CD14-positive monocyte (primary cell): ENCODE measurements at regions not wholly inside any gene's neighbourhood (a gene's known extent, or its start where the extent isn't known, plus 50 kb on each side); places are given as distances from the start of the nearest gene placed in this dataset.

Experiments
- DNase-seq, 3 donors: peaks; one replicate each; pipeline ENCODE4 v3.0.0-alpha.2; 2011 to 2022
- H2AFZ ChIP-seq: 2 replicates; pipeline ENCODE4 v1.6.0; 2012; ENCODE audit warnings: mild to moderate bottlenecking, low read depth, low read length, inconsistent platforms; ENCODE audit not compliant: insufficient read depth, poor library complexity, severe bottlenecking
- H3K27ac ChIP-seq, 2 donors: 1 replicate in 1 of 2; 2 replicates in 1 of 2; pipeline ENCODE4 v1.5.1; 2012 to 2013; ENCODE audit warnings: low read length in 2 of 2, control low read depth in 1 of 2, inconsistent platforms in 1 of 2, low read depth in 1 of 2, mild to moderate bottlenecking in 1 of 2
- H3K27me3 ChIP-seq, 2 donors: one replicate each; pipeline versions ENCODE4 v1.6.0 to v1.6.1; 2011 to 2013; ENCODE audit warnings: low read length in 2 of 2; ENCODE audit not compliant: control insufficient read depth in 2 of 2, insufficient read depth in 2 of 2
- H3K36me3 ChIP-seq, 2 donors: replicated peaks in 1 of 2; 1 replicate in 1 of 2; 2 replicates in 1 of 2; pipeline versions ENCODE4 v1.5.1 to v1.6.1; 2012 to 2013; ENCODE audit warnings: low read length in 2 of 2, control low read depth in 1 of 2, inconsistent platforms in 1 of 2, mild to moderate bottlenecking in 1 of 2; ENCODE audit not compliant: insufficient read depth in 2 of 2, control insufficient read depth in 1 of 2
- H3K4me1 ChIP-seq, 2 donors: 1 replicate in 1 of 2; 2 replicates in 1 of 2; pipeline versions ENCODE4 v1.5.1 to v1.6.1; 2012 to 2013; ENCODE audit warnings: low read length in 2 of 2, control low read depth in 1 of 2, inconsistent platforms in 1 of 2, mild to moderate bottlenecking in 1 of 2, moderate library complexity in 1 of 2; ENCODE audit not compliant: insufficient read depth in 2 of 2, control insufficient read depth in 1 of 2
- H3K4me2 ChIP-seq: replicated peaks from 2 replicates; pipeline ENCODE3; 2012; ENCODE audit warnings: low read length, moderate library complexity, mild to moderate bottlenecking; ENCODE audit not compliant: poor library complexity, severe bottlenecking; ENCODE audit errors: extremely low read depth
- H3K4me3 ChIP-seq, 3 experiments: fragments of 200-600 bp in 1 of 3; sonication (generic) in 1 of 3; replicated peaks in 1 of 3; 1 replicate in 2 of 3; 2 replicates in 1 of 3; pipeline ENCODE4 v1.5.1; 2011 to 2013; ENCODE audit warnings: low read length in 3 of 3, mild to moderate bottlenecking in 3 of 3, control low read depth in 2 of 3, low read depth in 2 of 3, inconsistent platforms in 1 of 3, moderate library complexity in 1 of 3
- H3K79me2 ChIP-seq: 2 replicates; pipeline ENCODE4 v1.6.0; 2012; ENCODE audit warnings: mild to moderate bottlenecking, control low read depth, inconsistent platforms, low read length, moderate library complexity; ENCODE audit not compliant: insufficient read depth
- H3K9ac ChIP-seq: 2 replicates; pipeline ENCODE4 v1.6.0; 2017; ENCODE audit warnings: low read length, mild to moderate bottlenecking; ENCODE audit not compliant: insufficient read depth, poor library complexity, severe bottlenecking
- H3K9me3 ChIP-seq, 2 donors: replicated peaks in 1 of 2; 1 replicate in 1 of 2; 2 replicates in 1 of 2; pipeline versions ENCODE4 v1.5.1 to v1.6.1; 2012 to 2013; ENCODE audit warnings: low read length in 2 of 2, control low read depth in 1 of 2; ENCODE audit not compliant: control insufficient read depth in 1 of 2, insufficient read depth in 1 of 2
- H4K20me1 ChIP-seq: 2 replicates; pipeline ENCODE4 v1.6.0; 2012; ENCODE audit warnings: mild to moderate bottlenecking, low read length, control low read depth, moderate library complexity; ENCODE audit not compliant: insufficient read depth
- H3K27ac Mint-ChIP-seq, 7 donors: one replicate each; pipeline ENCODE4 v1.8.0; 2020; ENCODE audit warnings: mild to moderate bottlenecking in 7 of 7, mixed read lengths in 7 of 7, moderate library complexity in 6 of 7, inconsistent platforms in 2 of 7
- H3K27me3 Mint-ChIP-seq, 3 donors: one replicate each; pipeline ENCODE4 v1.8.0; 2021 to 2022; ENCODE audit warnings: low read depth in 3 of 3, mild to moderate bottlenecking in 3 of 3, mixed read lengths in 3 of 3, moderate library complexity in 3 of 3, inconsistent platforms in 1 of 3
- H3K36me3 Mint-ChIP-seq, 2 donors: one replicate each; pipeline ENCODE4 v1.8.0; 2020; ENCODE audit warnings: mixed read lengths in 2 of 2, inconsistent platforms in 1 of 2, mild to moderate bottlenecking in 1 of 2
- H3K4me1 Mint-ChIP-seq: one replicate; pipeline ENCODE4 v1.8.0; 2020; ENCODE audit warnings: mild to moderate bottlenecking, mixed read lengths
- H3K4me3 Mint-ChIP-seq, 2 donors: one replicate each; pipeline ENCODE4 v1.8.0; 2020; ENCODE audit warnings: mild to moderate bottlenecking in 2 of 2, mixed read lengths in 2 of 2, moderate library complexity in 1 of 2
- H3K9me3 Mint-ChIP-seq, 7 donors: one replicate each; pipeline ENCODE4 v1.8.0; 2020 to 2022; ENCODE audit warnings: mixed read lengths in 7 of 7, mild to moderate bottlenecking in 6 of 7, moderate library complexity in 6 of 7, inconsistent platforms in 2 of 7
- WGBS: methylation state at CpG from one replicate; pipeline ENCODE4 v1.1.5; 2013; ENCODE audit warnings: missing lambda C conversion rate; ENCODE audit not compliant: insufficient coverage; 5-methylcytosine and 5-hydroxymethylcytosine counted together
- intact Hi-C, 2 donors: fragments of 100-400 bp; cut with micrococcal nuclease; formaldehyde crosslinking; loops; one replicate each; pipeline versions ENCODE4 v1.15.0 to v1.15.1; 2023
- TF ChIP-seq, protein P1 (sequence below): fragments of 200-600 bp; IDR thresholded peaks from one replicate; pipeline ENCODE4 v1.8.0; 2022; ENCODE audit warnings: antibody characterized with exemption, mild to moderate bottlenecking

- Mint-ChIP-seq H3K4me3 (no peak overlapping the region), H3K27ac (no peak overlapping the region), H3K9me3 (peaks cover 0 to 2% (median 0%) of the 10 kb centered on the region in 7 donors), H3K36me3 (no peaks in the 10 kb centered on the region), H3K27me3 (peaks cover 2 to 10% (median 7%) of the 10 kb centered on the region in 3 donors), H3K4me1 (no peaks in the 10 kb centered on the region)
- H4K20me1 ChIP-seq: no peaks in the 10 kb centered on the region
- H3K4me1 ChIP-seq: no peaks in the 10 kb centered on the region
- 91% methylated on average over 17 of the region's 19 CpGs for WGBS
- TF ChIP-seq, protein P1, sequence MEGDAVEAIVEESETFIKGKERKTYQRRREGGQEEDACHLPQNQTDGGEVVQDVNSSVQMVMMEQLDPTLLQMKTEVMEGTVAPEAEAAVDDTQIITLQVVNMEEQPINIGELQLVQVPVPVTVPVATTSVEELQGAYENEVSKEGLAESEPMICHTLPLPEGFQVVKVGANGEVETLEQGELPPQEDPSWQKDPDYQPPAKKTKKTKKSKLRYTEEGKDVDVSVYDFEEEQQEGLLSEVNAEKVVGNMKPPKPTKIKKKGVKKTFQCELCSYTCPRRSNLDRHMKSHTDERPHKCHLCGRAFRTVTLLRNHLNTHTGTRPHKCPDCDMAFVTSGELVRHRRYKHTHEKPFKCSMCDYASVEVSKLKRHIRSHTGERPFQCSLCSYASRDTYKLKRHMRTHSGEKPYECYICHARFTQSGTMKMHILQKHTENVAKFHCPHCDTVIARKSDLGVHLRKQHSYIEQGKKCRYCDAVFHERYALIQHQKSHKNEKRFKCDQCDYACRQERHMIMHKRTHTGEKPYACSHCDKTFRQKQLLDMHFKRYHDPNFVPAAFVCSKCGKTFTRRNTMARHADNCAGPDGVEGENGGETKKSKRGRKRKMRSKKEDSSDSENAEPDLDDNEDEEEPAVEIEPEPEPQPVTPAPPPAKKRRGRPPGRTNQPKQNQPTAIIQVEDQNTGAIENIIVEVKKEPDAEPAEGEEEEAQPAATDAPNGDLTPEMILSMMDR: no peak
- H3K9me3 ChIP-seq: no peaks in the 10 kb centered on the region
- no peak overlapping the region for H2AFZ ChIP-seq
- H3K27ac ChIP-seq: no peak overlapping the region
- H3K27me3 ChIP-seq: no peaks in the 10 kb centered on the region
- no peaks in the 10 kb centered on the region for H3K36me3 ChIP-seq
- H3K4me2 ChIP-seq: no peak overlapping the region
- intact Hi-C loops: no loop called here
- DNase-seq: no peak
- H3K9ac ChIP-seq: no peak overlapping the region
- no peaks in the 10 kb centered on the region for H3K79me2 ChIP-seq
- H3K4me3 ChIP-seq: no peak overlapping the region
These were observed 534.8 kb upstream of the MGMT start for GRCh38 chr10:128932071-128932820.

- no peak for DNase-seq
- no peak overlapping the region for H2AFZ ChIP-seq
- no peaks in the 10 kb centered on the region for H4K20me1 ChIP-seq
- H3K4me3 ChIP-seq: no peak overlapping the region
- TF ChIP-seq, protein P1: no peak
- intact Hi-C loops: no loop called here
- no peaks in the 10 kb centered on the region for H3K4me1 ChIP-seq
- no peak overlapping the region for H3K27ac ChIP-seq
- no peaks in the 10 kb centered on the region for H3K27me3 ChIP-seq
- Mint-ChIP-seq H3K36me3 (no peaks in the 10 kb centered on the region), H3K9me3 (peaks cover 0 to 4% (median 0%) of the 10 kb centered on the region in 7 donors), H3K4me3 (no peak overlapping the region), H3K27ac (no peak overlapping the region), H3K4me1 (no peaks in the 10 kb centered on the region), H3K27me3 (peaks cover 4 to 11% (median 7%) of the 10 kb centered on the region in 3 donors)
- H3K9me3 ChIP-seq: no peaks in the 10 kb centered on the region
- H3K36me3 ChIP-seq: no peaks in the 10 kb centered on the region
- H3K79me2 ChIP-seq: no peaks in the 10 kb centered on the region
- H3K4me2 ChIP-seq: no peak overlapping the region
- WGBS: no CpG with 5 or more reads among the region's 6 CpGs
- no peak overlapping the region for H3K9ac ChIP-seq
These were observed 532.5 kb upstream of the MGMT start for GRCh38 chr10:128934492-128934891.
